Heart left ventricle (tissue), 16 donors: ENCODE measurements at regions not wholly inside any gene's neighbourhood (a gene's known extent, or its start where the extent isn't known, plus 50 kb on each side); places are given as distances from the start of the nearest gene placed in this dataset.

Experiments
- ATAC-seq, 4 donors: fragments of 200-7000 bp; cut with Tn5 transposase; one replicate each; pipeline ENCODE4 v1.9.1; 2020 to 2022; ENCODE audit warnings: moderate library complexity in 4 of 4, mild to moderate bottlenecking in 3 of 4, moderate number of reproducible peaks in 1 of 4
- DNase-seq, 5 donors: peaks; one replicate each; pipeline ENCODE4 v3.0.0-alpha.2; 2020
- H3K27ac ChIP-seq, 12 donors: fragments of 200-600 bp; sonication (generic) in 4 of 12; one replicate each; pipeline versions ENCODE4 v1.5.0 to v1.8.0; 2016 to 2022; ENCODE audit warnings: mild to moderate bottlenecking in 2 of 12
- H3K27me3 ChIP-seq, 9 donors: fragments of 200-600 bp; sonication (generic) in 2 of 9; one replicate each; pipeline versions ENCODE4 v1.5.1 to v1.8.0; 2016 to 2022; ENCODE audit warnings: mild to moderate bottlenecking in 3 of 9
- H3K36me3 ChIP-seq, 9 donors: fragments of 200-600 bp; sonication (generic) in 2 of 9; one replicate each; pipeline versions ENCODE4 v1.5.0 to v1.8.0; 2018 to 2022; ENCODE audit warnings: mild to moderate bottlenecking in 2 of 9
- H3K4me1 ChIP-seq, 12 donors: fragments of 200-600 bp; sonication (generic) in 4 of 12; one replicate each; pipeline versions ENCODE4 v1.5.0 to v1.8.0; 2016 to 2022; ENCODE audit warnings: mild to moderate bottlenecking in 3 of 12
- H3K4me3 ChIP-seq, 12 donors: fragments of 200-600 bp; sonication (generic) in 4 of 12; one replicate each; pipeline versions ENCODE4 v1.5.0 to v1.8.0; 2017 to 2022; ENCODE audit warnings: mild to moderate bottlenecking in 9 of 12, moderate library complexity in 4 of 12
- H3K9me3 ChIP-seq, 12 donors: fragments of 200-600 bp; sonication (generic) in 4 of 12; one replicate each; pipeline versions ENCODE4 v1.5.0 to v1.8.0; 2016 to 2022; ENCODE audit warnings: mild to moderate bottlenecking in 1 of 12
- CTCF ChIP-seq, 12 donors: fragments of 200-600 bp; sonication (generic) in 4 of 12; IDR thresholded peaks; one replicate each; pipeline versions ENCODE4 v1.5.0 to v1.8.0; 2018 to 2022; ENCODE audit warnings: antibody characterized with exemption in 12 of 12, mild to moderate bottlenecking in 5 of 12
- POLR2A ChIP-seq, 2 donors: fragments of 450-650 bp; IDR thresholded peaks; one replicate each; pipeline ENCODE4 v1.6.1; 2017; ENCODE audit warnings: antibody characterized with exemption in 2 of 2, mild to moderate bottlenecking in 2 of 2, moderate library complexity in 2 of 2
- WGBS, 4 donors: extraction: QIAGEN DNeasy Blood & Tissue Kit in 2 of 4; methylation state at CpG; one replicate each; pipeline versions ENCODE4 v1.1.5 to v1.1.7; 2013 to 2018; 5-methylcytosine and 5-hydroxymethylcytosine counted together
- intact Hi-C, 10 donors: fragments of 100-400 bp; cut with DNase I; formaldehyde crosslinking; loops; one replicate each; pipeline versions ENCODE4 v1.11.1 to v1.14.2; 2022
- donor health status: ischemic (EF 13 %, LVEDD 7.1; RV severe dilation, severe dysfunction).
- donor health status: healthy with polysubstance abuse.
- donor health status: DM: no; HTN: yes; CAD: no.
- donor health status: DM: no; HTN: no; CAD: no.
- donor health status: ischemic (EF 25% LVEDD 6.9; RV normal size, moderate dysfunction).
- donor health status: ischemic (EF 25% LVEDD 5.7; RV mildly dilated, moderate dysfunction).
- donor health status: healthy.
- donor health status: DM: yes; HTN: yes; CAD: no.
- donor health status: ischemic (EF 35%, LVEDD 5.7; RV mildly dilated, moderate dysfunction).
- donor health status: nonischemic (EF 11% LVEDD 7.7; RV severe dilation, severe dysfunction).
- donor health status: DM: yes; HTN: yes; CAD: no.
- donor health status: PGD.
- donor health status: ischemic (EF 29% LVEDD 5.4; RV normal size, mild dysfunction).
- donor health status: nonischemic (EF 23%, LVEDD 6.1; RV moderate dilation, normal function).

DNA sequence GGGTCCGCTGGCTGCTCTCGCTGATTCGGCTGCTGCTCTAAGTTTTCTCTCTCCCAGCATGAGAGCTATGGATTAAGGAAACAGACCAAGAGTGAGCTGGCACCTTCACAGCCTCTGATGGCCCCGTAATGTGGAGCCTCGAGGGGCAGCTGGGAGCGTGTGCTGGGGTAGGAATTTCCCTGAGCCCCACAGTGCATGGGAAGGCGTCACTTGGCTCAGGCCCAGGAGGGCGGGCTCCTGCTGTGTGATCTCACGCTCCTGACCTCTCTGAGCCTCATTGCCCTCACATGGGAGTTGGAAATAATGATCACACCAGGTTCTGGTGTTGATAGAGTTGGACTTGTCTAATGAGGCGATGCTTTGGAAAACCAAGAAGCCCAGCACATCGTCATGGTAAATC, 238.6 kb upstream of the CRY1 start:
- H3K4me1 ChIP-seq: peaks cover 0 to 13% (median 0%) of the 10 kb centered on the region in 12 donors
- H3K27me3 ChIP-seq: peaks cover 0 to 34% (median 5%) of the 10 kb centered on the region in 9 donors
- intact Hi-C loops: no loop called here
- H3K27ac ChIP-seq: no peak overlapping the region
- no peak for DNase-seq
- no peak for TF ChIP-seq POLR2A (IDR thresholded peaks at IDR 0.05)
- TF ChIP-seq CTCF (IDR thresholded peaks at IDR 0.05): no peak
- no peaks in the 10 kb centered on the region for H3K9me3 ChIP-seq
- no peak for ATAC-seq
- WGBS, 4 donors: 56 to 65% (median 60%) methylated on average over 10 to 11 of the region's 11 CpGs
- no peaks in the 10 kb centered on the region for H3K36me3 ChIP-seq
- H3K4me3 ChIP-seq: no peak overlapping the region

DNA sequence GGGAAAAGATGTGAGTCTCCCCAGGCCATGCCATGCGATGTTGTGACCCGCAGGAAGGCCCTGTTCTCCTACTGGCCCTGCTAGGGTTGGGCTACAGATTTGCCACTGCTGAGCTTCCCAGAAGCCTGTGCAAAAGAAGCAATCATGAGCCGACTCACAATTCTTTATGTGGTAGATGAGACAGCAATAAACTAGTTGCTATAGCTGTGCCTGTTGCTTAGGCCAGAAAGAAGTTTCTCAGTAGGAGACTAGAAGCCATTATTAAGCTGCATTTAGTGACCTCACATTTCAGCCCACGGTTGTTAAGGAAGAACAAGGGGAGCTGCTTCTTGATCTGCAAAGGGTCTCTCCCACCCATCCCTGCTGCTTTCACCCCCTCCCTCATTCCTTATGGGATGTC, 239.4 kb upstream of the CRY1 start:
- WGBS, 4 donors: 79 to 89% (median 85%) methylated on average over 4 of the region's 4 CpGs

GRCh38 chr12:107335802-107336570, 242.6 kb upstream of the CRY1 start:
- no peak for DNase-seq
- no peaks in the 10 kb centered on the region for H3K4me1 ChIP-seq
- H3K27ac ChIP-seq: no peak overlapping the region
- no peaks in the 10 kb centered on the region for H3K9me3 ChIP-seq
- ATAC-seq: no peak
- no peak overlapping the region for H3K4me3 ChIP-seq
- no peak for TF ChIP-seq CTCF (IDR thresholded peaks at IDR 0.05)
- no peak for TF ChIP-seq POLR2A (IDR thresholded peaks at IDR 0.05)
- 65 to 81% (median 78%) methylated on average over 10 of the region's 10 CpGs for WGBS, 4 donors
- no peaks in the 10 kb centered on the region for H3K36me3 ChIP-seq
- intact Hi-C loops: no loop called here
- H3K27me3 ChIP-seq: peaks cover 0 to 21% (median 0%) of the 10 kb centered on the region in 9 donors

More for the DNA sequence above, 239.4 kb upstream of the CRY1 start:
- H3K27ac ChIP-seq: no peak overlapping the region
- no peak overlapping the region for H3K4me3 ChIP-seq
- no peak for ATAC-seq
- no peak for DNase-seq
- H3K36me3 ChIP-seq: no peaks in the 10 kb centered on the region
- intact Hi-C loops: no loop called here
- peaks cover 0 to 13% (median 0%) of the 10 kb centered on the region in 12 donors for H3K4me1 ChIP-seq
- TF ChIP-seq POLR2A (IDR thresholded peaks at IDR 0.05): no peak
- no peak for TF ChIP-seq CTCF (IDR thresholded peaks at IDR 0.05)
- H3K9me3 ChIP-seq: no peaks in the 10 kb centered on the region
- peaks cover 0 to 34% (median 5%) of the 10 kb centered on the region in 9 donors for H3K27me3 ChIP-seq

- TF ChIP-seq CTCF (IDR thresholded peaks at IDR 0.05) (no peak), POLR2A (IDR thresholded peaks at IDR 0.05) (no peak)
- WGBS, 4 donors: 71 to 83% (median 75%) methylated on average over 4 of the region's 4 CpGs
Measured at GRCh38 chr12:107336695-107337094, 243.3 kb upstream of the CRY1 start.

More at GRCh38 chr12:107336695-107337094, 243.3 kb upstream of the CRY1 start:
- no peaks in the 10 kb centered on the region for H3K36me3 ChIP-seq
- H3K9me3 ChIP-seq: no peaks in the 10 kb centered on the region
- ATAC-seq: no peak
- no peaks in the 10 kb centered on the region for H3K4me1 ChIP-seq
- H3K4me3 ChIP-seq: no peak overlapping the region
- no peak overlapping the region for H3K27ac ChIP-seq
- DNase-seq: no peak
- H3K27me3 ChIP-seq: peaks cover 0 to 14% (median 0%) of the 10 kb centered on the region in 9 donors
- intact Hi-C loops: no loop called here
